NT2/D1 (cell line): ENCODE measurements at regions not wholly inside any gene's neighbourhood (a gene's known extent, or its start where the extent isn't known, plus 50 kb on each side); places are given as distances from the start of the nearest gene placed in this dataset.
"Not testable (repeated sequence)": the region's sequence is repeated elsewhere in the genome, so short reads cannot be mapped to it uniquely, and the experiment has no call there.

Experiments
- DNase-seq: peaks from one replicate; pipeline ENCODE4 v3.0.0-alpha.2; 2011; ENCODE audit warnings: low read depth, low spot score
- H3K27me3 ChIP-seq: 2 replicates; pipeline ENCODE4 v1.6.0; 2011; ENCODE audit warnings: mild to moderate bottlenecking; ENCODE audit not compliant: insufficient read length, insufficient read depth
- H3K36me3 ChIP-seq: 2 replicates; pipeline ENCODE4 v1.6.1; 2011; ENCODE audit warnings: mild to moderate bottlenecking, low read length, mixed read lengths; ENCODE audit not compliant: insufficient read depth, insufficient read length
- H3K4me1 ChIP-seq: 2 replicates; pipeline ENCODE4 v1.5.1; 2011; ENCODE audit not compliant: insufficient read depth, insufficient read length
- H3K4me3 ChIP-seq: 2 replicates; pipeline ENCODE4 v1.5.1; 2011; ENCODE audit warnings: low read depth; ENCODE audit not compliant: insufficient read length
- H3K9ac ChIP-seq: 2 replicates; pipeline ENCODE4 v1.6.0; 2011; ENCODE audit warnings: low read depth; ENCODE audit not compliant: insufficient read length
- H3K9me3 ChIP-seq: 2 replicates; pipeline ENCODE4 v1.5.1; 2011; ENCODE audit warnings: mild to moderate bottlenecking, low read length; ENCODE audit not compliant: insufficient read depth
- SUZ12 ChIP-seq: IDR thresholded peaks from 2 replicates; pipeline ENCODE4 v1.6.1; 2011; ENCODE audit not compliant: insufficient read length, insufficient read depth; ENCODE audit errors: extremely low read depth
- YY1 ChIP-seq: IDR thresholded peaks from 2 replicates; pipeline ENCODE4 v1.6.1; 2011; ENCODE audit not compliant: insufficient read length, insufficient read depth
- ZNF274 ChIP-seq: IDR thresholded peaks from 2 replicates; pipeline ENCODE4 v1.6.1; 2011; ENCODE audit warnings: mild to moderate bottlenecking, low read depth, low read length

DNA sequence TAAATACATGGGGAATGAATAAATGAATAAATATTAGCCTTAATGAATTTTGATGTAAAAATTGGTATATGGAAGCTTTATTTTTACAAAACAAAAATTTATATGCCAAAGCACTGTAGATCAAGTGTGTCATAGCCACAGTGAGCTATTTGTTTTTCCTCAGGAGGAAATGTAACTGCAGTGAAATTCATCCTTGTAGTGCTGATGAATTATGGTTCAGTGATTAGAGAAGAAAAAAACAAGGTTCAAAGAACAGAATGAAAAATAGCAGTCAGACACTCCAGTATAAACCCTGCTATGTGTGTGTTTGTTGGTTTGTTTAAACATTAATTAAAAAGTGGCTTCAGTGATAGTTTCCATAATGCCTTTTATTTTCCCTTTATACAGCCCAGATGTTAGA lies 228.0 kb upstream of the GPR149 start:
- Histone ChIP-seq H3K4me1 (peaks cover 2% of the 10 kb centered on the region), H3K36me3 (no peaks in the 10 kb centered on the region), H3K9me3 (no peaks in the 10 kb centered on the region), H3K4me3 (no peak overlapping the region), H3K27me3 (no peaks in the 10 kb centered on the region), H3K9ac (no peak overlapping the region)
- TF ChIP-seq YY1 (no peak), ZNF274 (no peak), SUZ12 (no peak)
- no peak for DNase-seq

DNA sequence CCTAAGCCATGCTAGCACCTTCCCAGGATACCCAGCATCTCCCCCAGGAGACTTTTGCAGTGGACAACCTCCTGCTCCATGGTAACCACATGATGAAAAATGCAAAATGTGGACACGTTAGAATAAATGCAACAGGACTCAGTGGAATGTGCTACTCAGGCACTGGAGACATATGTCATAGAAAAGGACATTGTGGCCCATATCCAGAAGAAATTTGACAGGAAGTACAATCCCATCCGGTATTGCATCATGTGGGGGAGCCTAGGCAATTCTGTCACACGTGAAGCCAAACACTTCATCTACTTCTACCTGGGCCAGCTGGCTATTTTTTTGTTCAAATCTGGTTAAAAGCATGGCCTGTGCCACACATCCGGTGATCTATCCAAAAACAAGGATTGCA lies 227.2 kb upstream of the GPR149 start:
- Histone ChIP-seq H3K9ac (no peak overlapping the region), H3K36me3 (no peaks in the 10 kb centered on the region), H3K4me1 (peaks cover 2% of the 10 kb centered on the region), H3K4me3 (no peak overlapping the region), H3K27me3 (no peaks in the 10 kb centered on the region), H3K9me3 (no peaks in the 10 kb centered on the region)
- no peak for TF ChIP-seq YY1
- no peak for TF ChIP-seq SUZ12
- no peak for TF ChIP-seq ZNF274
- DNase-seq, result no peak

DNA sequence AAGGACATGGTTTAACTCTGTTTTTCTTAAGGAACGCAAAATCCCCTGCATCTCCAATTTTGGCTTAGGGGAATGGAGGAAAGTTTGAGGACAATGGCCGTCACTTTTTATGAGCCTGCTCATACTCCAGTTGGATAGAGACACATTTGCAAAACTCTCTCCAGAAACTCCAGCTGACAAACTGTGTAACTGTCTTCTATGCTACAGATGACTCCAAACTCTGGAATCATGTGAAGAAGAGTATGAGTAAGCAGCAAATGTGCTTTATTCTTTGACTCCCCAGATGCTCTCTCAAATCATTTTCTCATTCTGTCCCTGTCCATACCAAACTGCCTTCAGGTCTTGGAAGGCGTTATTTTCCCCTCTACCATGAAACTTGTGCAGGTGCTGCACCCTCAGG lies 226.5 kb upstream of the GPR149 start:
- DNase-seq, result no peak
- no peak overlapping the region for H3K9ac ChIP-seq
- peaks cover 2% of the 10 kb centered on the region for H3K4me1 ChIP-seq
- no peaks in the 10 kb centered on the region for H3K36me3 ChIP-seq
- H3K27me3 ChIP-seq, result no peaks in the 10 kb centered on the region
- no peaks in the 10 kb centered on the region for H3K9me3 ChIP-seq
- TF ChIP-seq SUZ12 (no peak), ZNF274 (no peak), YY1 (no peak)
- H3K4me3 ChIP-seq, result no peak overlapping the region

- no peaks in the 10 kb centered on the region for H3K36me3 ChIP-seq
- H3K9me3 ChIP-seq, result no peaks in the 10 kb centered on the region
- TF ChIP-seq YY1 (no peak), SUZ12 (no peak), ZNF274 (no peak)
- H3K9ac ChIP-seq, result no peak overlapping the region
- DNase-seq, result no peak
- no peaks in the 10 kb centered on the region for H3K4me1 ChIP-seq
- H3K4me3 ChIP-seq, result no peak overlapping the region
- H3K27me3 ChIP-seq, result no peaks in the 10 kb centered on the region
These were observed 212.2 kb upstream of the GPR149 start for GRCh38 chr3:154642145-154642544.

GRCh38 chr3:154625756-154626155 lies 195.8 kb upstream of the GPR149 start:
- no peak overlapping the region for H3K9ac ChIP-seq
- no peaks in the 10 kb centered on the region for H3K27me3 ChIP-seq
- TF ChIP-seq SUZ12, result no peak
- H3K36me3 ChIP-seq, result no peaks in the 10 kb centered on the region
- no peak overlapping the region for H3K4me3 ChIP-seq
- H3K9me3 ChIP-seq, result no peaks in the 10 kb centered on the region
- no peak for DNase-seq
- H3K4me1 ChIP-seq, result no peaks in the 10 kb centered on the region

DNA sequence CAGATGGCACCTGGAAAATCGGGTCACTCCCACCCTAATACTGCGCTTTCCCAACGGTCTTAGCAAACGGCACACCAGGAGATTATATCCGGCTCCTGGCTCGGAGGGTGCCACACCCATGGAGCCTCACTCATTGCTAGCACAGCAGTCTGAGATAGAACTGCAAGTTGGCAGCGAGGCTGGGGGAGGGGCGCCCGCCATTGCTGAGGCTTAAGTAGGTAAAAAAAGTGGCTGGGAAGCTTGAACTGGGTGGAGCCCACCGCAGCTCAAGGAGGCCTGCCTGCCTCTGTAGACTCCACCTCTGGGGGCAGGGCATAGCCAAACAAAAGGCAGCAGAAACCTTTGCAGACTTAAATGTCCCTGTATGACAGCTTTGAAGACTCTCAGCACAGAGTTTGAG lies 189.6 kb upstream of the GPR149 start:
- not testable (repeated sequence) for H3K4me1 ChIP-seq, H3K27me3 ChIP-seq, H3K36me3 ChIP-seq, H3K4me3 ChIP-seq, H3K9me3 ChIP-seq, H3K9ac ChIP-seq, DNase-seq

DNA sequence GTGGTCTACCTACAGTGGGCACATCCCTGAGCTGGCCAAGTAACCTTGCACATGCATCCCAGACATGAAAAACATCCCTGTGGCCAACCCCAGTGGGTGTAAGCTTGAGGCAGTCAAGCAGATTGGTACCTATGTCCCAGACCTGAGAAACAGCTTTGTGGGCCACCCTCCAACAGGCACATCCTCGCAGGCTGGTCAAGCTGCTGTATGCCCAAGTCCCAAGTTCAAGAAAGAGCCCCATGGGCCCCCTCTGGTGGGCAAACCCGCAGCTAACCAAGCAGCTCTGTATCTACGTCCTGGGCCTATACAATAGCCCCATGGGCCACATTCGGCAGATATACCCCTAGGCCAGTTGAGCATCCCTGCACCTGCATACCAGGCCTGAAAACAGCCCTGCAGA lies 186.3 kb upstream of the GPR149 start:
- no peak overlapping the region for H3K4me3 ChIP-seq
- H3K9me3 ChIP-seq, result no peaks in the 10 kb centered on the region
- TF ChIP-seq ZNF274 (no peak), SUZ12 (no peak), YY1 (no peak)
- DNase-seq, result no peak
- H3K4me1 ChIP-seq, result no peaks in the 10 kb centered on the region
- H3K27me3 ChIP-seq, result no peaks in the 10 kb centered on the region
- no peak overlapping the region for H3K9ac ChIP-seq
- no peaks in the 10 kb centered on the region for H3K36me3 ChIP-seq

- H3K36me3 ChIP-seq, result no peaks in the 10 kb centered on the region
- no peaks in the 10 kb centered on the region for H3K9me3 ChIP-seq
- no peak overlapping the region for H3K4me3 ChIP-seq
- TF ChIP-seq YY1 (no peak), SUZ12 (no peak), ZNF274 (no peak)
- H3K9ac ChIP-seq, result no peak overlapping the region
- no peaks in the 10 kb centered on the region for H3K27me3 ChIP-seq
- no peaks in the 10 kb centered on the region for H3K4me1 ChIP-seq
- DNase-seq, result no peak
These were observed 185.5 kb upstream of the GPR149 start for GRCh38 chr3:154615471-154615870.
